ENCODE measurements at regions not wholly inside any gene's neighbourhood (a gene's known extent, or its start where the extent isn't known, plus 50 kb on each side); places are given as distances from the start of the nearest gene placed in this dataset.

- Mint-ChIP-seq H3K27ac (no peak overlapping the region), H3K36me3 (no peaks in the 10 kb centered on the region), H3K9me3 (peaks cover 0 to 5% (median 0%) of the 10 kb centered on the region in 11 donors), H3K27me3 (peaks cover 0 to 23% (median 8%) of the 10 kb centered on the region in 5 donors), H3K4me3 (no peak overlapping the region), H3K4me1 (no peaks in the 10 kb centered on the region)
- intact Hi-C loops (cut with micrococcal nuclease): no loop called here
- Histone ChIP-seq H3K4me1 (ENCODE audit: control insufficient read depth in 2 of 2, insufficient read depth in 2 of 2, low read length in 2 of 2) (no peaks in the 10 kb centered on the region), H3K4me3 (ENCODE audit: low read length) (no peak overlapping the region), H3K27me3 (ENCODE audit: control insufficient read depth in 2 of 2, insufficient read depth in 2 of 2, low read length in 2 of 2) (no peaks in the 10 kb centered on the region), H3K9me3 (ENCODE audit: control insufficient read depth in 2 of 3, low read length in 3 of 3) (no peaks in the 10 kb centered on the region), H3K36me3 (ENCODE audit: control insufficient read depth in 2 of 3, insufficient read depth in 3 of 3, low read length in 3 of 3) (no peaks in the 10 kb centered on the region), H3K27ac (ENCODE audit: low read depth, low read length) (no peak overlapping the region)
- no peak for ATAC-seq
- ChIA-PET CTCF (no interaction called here), POLR2A (no interaction called here)
- DNase-seq: no peak
Observed at GRCh38 chr7:112615701-112616100, 134.9 kb downstream of the LSMEM1 start.

GRCh38 chr7:112616295-112616694 is 135.5 kb downstream of the LSMEM1 start:
- ATAC-seq: no peak
- no peak overlapping the region for H3K4me3 ChIP-seq (ENCODE audit: low read length)
- POLR2A ChIA-PET: no interaction called here
- CTCF ChIA-PET: no interaction called here
- Mint-ChIP-seq H3K9me3 (peaks cover 0 to 5% (median 0%) of the 10 kb centered on the region in 11 donors), H3K27me3 (peaks cover 0 to 26% (median 9%) of the 10 kb centered on the region in 5 donors), H3K36me3 (no peaks in the 10 kb centered on the region), H3K4me3 (no peak overlapping the region), H3K4me1 (no peaks in the 10 kb centered on the region), H3K27ac (no peak overlapping the region)
- H3K27ac ChIP-seq (ENCODE audit: low read depth, low read length): no peak overlapping the region
- H3K36me3 ChIP-seq (ENCODE audit: control insufficient read depth in 2 of 3, insufficient read depth in 3 of 3, low read length in 3 of 3): no peaks in the 10 kb centered on the region
- H3K4me1 ChIP-seq (ENCODE audit: control insufficient read depth in 2 of 2, insufficient read depth in 2 of 2, low read length in 2 of 2): no peaks in the 10 kb centered on the region
- no peaks in the 10 kb centered on the region for H3K9me3 ChIP-seq (ENCODE audit: control insufficient read depth in 2 of 3, low read length in 3 of 3)
- no peak for DNase-seq
- H3K27me3 ChIP-seq (ENCODE audit: control insufficient read depth in 2 of 2, insufficient read depth in 2 of 2, low read length in 2 of 2): no peaks in the 10 kb centered on the region
- intact Hi-C loops (cut with micrococcal nuclease): no loop called here

GRCh38 chr7:112619343-112619742 is 138.6 kb downstream of the LSMEM1 start:
- Mint-ChIP-seq H3K4me3 (no peak overlapping the region), H3K36me3 (no peaks in the 10 kb centered on the region), H3K27ac (no peak overlapping the region), H3K27me3 (peaks cover 0 to 32% (median 16%) of the 10 kb centered on the region in 5 donors), H3K4me1 (peaks cover 0 to 2% (median 0%) of the 10 kb centered on the region in 7 donors), H3K9me3 (peaks cover 0 to 5% (median 0%) of the 10 kb centered on the region in 11 donors)
- intact Hi-C loops (cut with micrococcal nuclease): no loop called here
- ATAC-seq: no peak
- POLR2A ChIA-PET: no interaction called here
- Histone ChIP-seq H3K4me3 (ENCODE audit: low read length) (no peak overlapping the region), H3K4me1 (ENCODE audit: control insufficient read depth in 2 of 2, insufficient read depth in 2 of 2, low read length in 2 of 2) (no peaks in the 10 kb centered on the region), H3K27ac (ENCODE audit: low read depth, low read length) (no peak overlapping the region), H3K36me3 (ENCODE audit: control insufficient read depth in 2 of 3, insufficient read depth in 3 of 3, low read length in 3 of 3) (no peaks in the 10 kb centered on the region), H3K9me3 (ENCODE audit: control insufficient read depth in 2 of 3, low read length in 3 of 3) (no peaks in the 10 kb centered on the region), H3K27me3 (ENCODE audit: control insufficient read depth in 2 of 2, insufficient read depth in 2 of 2, low read length in 2 of 2) (no peaks in the 10 kb centered on the region)
- DNase-seq: no peak
- CTCF ChIA-PET: no interaction called here

- Histone ChIP-seq H3K9me3 (ENCODE audit: control insufficient read depth in 2 of 3, low read length in 3 of 3) (no peaks in the 10 kb centered on the region), H3K4me1 (ENCODE audit: control insufficient read depth in 2 of 2, insufficient read depth in 2 of 2, low read length in 2 of 2) (no peaks in the 10 kb centered on the region), H3K36me3 (ENCODE audit: control insufficient read depth in 2 of 3, insufficient read depth in 3 of 3, low read length in 3 of 3) (no peaks in the 10 kb centered on the region), H3K27me3 (ENCODE audit: control insufficient read depth in 2 of 2, insufficient read depth in 2 of 2, low read length in 2 of 2) (no peaks in the 10 kb centered on the region), H3K4me3 (ENCODE audit: low read length) (no peak overlapping the region), H3K27ac (ENCODE audit: low read depth, low read length) (no peak overlapping the region)
- peaks cover 0 to 5% (median under 1%) of the 10 kb centered on the region in 11 donors for H3K9me3 Mint-ChIP-seq
- peaks cover 0 to 22% (median 9%) of the 10 kb centered on the region in 5 donors for H3K27me3 Mint-ChIP-seq
- peaks cover 0 to 2% (median 0%) of the 10 kb centered on the region in 7 donors for H3K4me1 Mint-ChIP-seq
- ChIA-PET CTCF (no interaction called here), POLR2A (no interaction called here)
- intact Hi-C loops (cut with micrococcal nuclease): no loop called here
- no peak overlapping the region for H3K4me3 Mint-ChIP-seq
- ATAC-seq (no peak), DNase-seq (no peak)
- H3K27ac Mint-ChIP-seq: no peak overlapping the region
- no peaks in the 10 kb centered on the region for H3K36me3 Mint-ChIP-seq
Observed at GRCh38 chr7:112622159-112622715, 141.4 kb downstream of the LSMEM1 start.

GRCh38 chr7:112624416-112624815 is 143.6 kb downstream of the LSMEM1 start:
- Histone ChIP-seq H3K9me3 (ENCODE audit: control insufficient read depth in 2 of 3, low read length in 3 of 3) (no peaks in the 10 kb centered on the region), H3K27ac (ENCODE audit: low read depth, low read length) (no peak overlapping the region), H3K27me3 (ENCODE audit: control insufficient read depth in 2 of 2, insufficient read depth in 2 of 2, low read length in 2 of 2) (no peaks in the 10 kb centered on the region), H3K4me3 (ENCODE audit: low read length) (no peak overlapping the region), H3K36me3 (ENCODE audit: control insufficient read depth in 2 of 3, insufficient read depth in 3 of 3, low read length in 3 of 3) (no peaks in the 10 kb centered on the region), H3K4me1 (ENCODE audit: control insufficient read depth in 2 of 2, insufficient read depth in 2 of 2, low read length in 2 of 2) (no peaks in the 10 kb centered on the region)
- no peak overlapping the region for H3K4me3 Mint-ChIP-seq
- DNase-seq: no peak
- ATAC-seq: no peak
- ChIA-PET CTCF (no interaction called here), POLR2A (no interaction called here)
- no peak overlapping the region for H3K27ac Mint-ChIP-seq
- peaks cover 0 to 10% (median 3%) of the 10 kb centered on the region in 11 donors for H3K9me3 Mint-ChIP-seq
- H3K36me3 Mint-ChIP-seq: peaks cover 0 to 4% (median 0%) of the 10 kb centered on the region in 5 donors
- intact Hi-C loops (cut with micrococcal nuclease): no loop called here
- H3K4me1 Mint-ChIP-seq: peaks cover 0 to 2% (median 0%) of the 10 kb centered on the region in 7 donors
- peaks cover 0 to 24% (median 12%) of the 10 kb centered on the region in 5 donors for H3K27me3 Mint-ChIP-seq

- H3K4me1 Mint-ChIP-seq: no peaks in the 10 kb centered on the region
- intact Hi-C loops (cut with micrococcal nuclease): no loop called here
- CTCF ChIA-PET: no interaction called here
Observed at GRCh38 chr7:112630565-112630964, 149.8 kb downstream of the LSMEM1 start.

GRCh38 chr7:112634107-112634506 is 153.3 kb downstream of the LSMEM1 start:
- no peak for DNase-seq

More at GRCh38 chr7:112630565-112630964, 149.8 kb downstream of the LSMEM1 start:
- Histone ChIP-seq H3K9me3 (ENCODE audit: control insufficient read depth in 2 of 3, low read length in 3 of 3) (no peaks in the 10 kb centered on the region), H3K4me1 (ENCODE audit: control insufficient read depth in 2 of 2, insufficient read depth in 2 of 2, low read length in 2 of 2) (no peaks in the 10 kb centered on the region), H3K27ac (ENCODE audit: low read depth, low read length) (no peak overlapping the region), H3K36me3 (ENCODE audit: control insufficient read depth in 2 of 3, insufficient read depth in 3 of 3, low read length in 3 of 3) (no peaks in the 10 kb centered on the region), H3K27me3 (ENCODE audit: control insufficient read depth in 2 of 2, insufficient read depth in 2 of 2, low read length in 2 of 2) (peaks cover 0 to 6% of the 10 kb centered on the region in 2 donors), H3K4me3 (ENCODE audit: low read length) (no peak overlapping the region)
- ATAC-seq: no peak
- H3K9me3 Mint-ChIP-seq: peaks cover 0 to 10% (median 2%) of the 10 kb centered on the region in 11 donors
- peaks cover 0 to 12% (median 4%) of the 10 kb centered on the region in 5 donors for H3K27me3 Mint-ChIP-seq
- DNase-seq: no peak
- H3K36me3 Mint-ChIP-seq: peaks cover 0 to 4% (median 0%) of the 10 kb centered on the region in 5 donors
- POLR2A ChIA-PET: no interaction called here
- H3K4me3 Mint-ChIP-seq: no peak overlapping the region
- no peak overlapping the region for H3K27ac Mint-ChIP-seq

More at GRCh38 chr7:112634107-112634506, 153.3 kb downstream of the LSMEM1 start:
- no peak overlapping the region for H3K27ac ChIP-seq (ENCODE audit: low read depth, low read length)
- no peaks in the 10 kb centered on the region for H3K36me3 Mint-ChIP-seq
- no peak overlapping the region for H3K4me3 ChIP-seq (ENCODE audit: low read length)
- H3K4me1 Mint-ChIP-seq: no peaks in the 10 kb centered on the region
- no peak overlapping the region for H3K27ac Mint-ChIP-seq
- H3K9me3 Mint-ChIP-seq: no peaks in the 10 kb centered on the region
- POLR2A ChIA-PET: no interaction called here
- no peak overlapping the region for H3K4me3 Mint-ChIP-seq
- intact Hi-C loops (cut with micrococcal nuclease): no loop called here
- peaks cover 0 to 6% of the 10 kb centered on the region in 2 donors for H3K27me3 ChIP-seq (ENCODE audit: control insufficient read depth in 2 of 2, insufficient read depth in 2 of 2, low read length in 2 of 2)
- no peaks in the 10 kb centered on the region for H3K36me3 ChIP-seq (ENCODE audit: control insufficient read depth in 2 of 3, insufficient read depth in 3 of 3, low read length in 3 of 3)
- ATAC-seq: no peak
- H3K27me3 Mint-ChIP-seq: peaks cover 0 to 22% (median 5%) of the 10 kb centered on the region in 5 donors
- CTCF ChIA-PET: no interaction called here
- H3K4me1 ChIP-seq (ENCODE audit: control insufficient read depth in 2 of 2, insufficient read depth in 2 of 2, low read length in 2 of 2): no peaks in the 10 kb centered on the region
- H3K9me3 ChIP-seq (ENCODE audit: control insufficient read depth in 2 of 3, low read length in 3 of 3): no peaks in the 10 kb centered on the region
